Gastroesophageal sphincter (tissue), 3 donors: ENCODE measurements at regions not wholly inside any gene's neighbourhood (a gene's known extent, or its start where the extent isn't known, plus 50 kb on each side); places are given as distances from the start of the nearest gene placed in this dataset.

Experiments used
- CTCF ChIP-seq, 4 experiments: fragments of 200-600 bp in 2 of 4; fragments of 450-650 bp in 2 of 4; sonication (generic) in 1 of 4; IDR thresholded peaks; one replicate each; pipeline ENCODE4 v1.5.1; 2017 to 2019; ENCODE audit warnings: antibody characterized with exemption in 4 of 4, mild to moderate bottlenecking in 2 of 4, moderate library complexity in 2 of 4
- POLR2AphosphoS5 ChIP-seq: sonication (generic); formaldehyde crosslinking; IDR thresholded peaks from one replicate; pipeline ENCODE4 v1.6.1; 2017; ENCODE audit warnings: antibody characterized with exemption

GRCh38 chr4:11898796-11899195 is 470.1 kb upstream of the HS3ST1 start:
- no peak for TF ChIP-seq CTCF (IDR thresholded peaks at IDR 0.05)
- TF ChIP-seq POLR2AphosphoS5, result no peak
